HCT116 (cell line): ENCODE measurements at regions not wholly inside any gene's neighbourhood (a gene's known extent, or its start where the extent isn't known, plus 50 kb on each side); places are given as distances from the start of the nearest gene placed in this dataset.

ENCODE experiments used
- ATAC-seq: fragments of 200-7000 bp; cut with Tn5 transposase; 2 replicates; pipeline ENCODE4 v1.9.1; 2020; ENCODE audit warnings: mild to moderate bottlenecking, moderate library complexity
- BruUV-seq: library from RNA; stranded (reverse); fragments of 400-500 nt; replicated peaks from 2 replicates; lab custom pipeline; 2021; lab: Mats Ljungman, UMichigan
- CTCF ChIA-PET: fragments of 300-600 bp; sonication (Branson Sonifier 250); formaldehyde crosslinking; loops from one replicate; lab custom pipeline; 2021; ENCODE audit warnings: antibody characterized with exemption; lab: Charles Lee
- POLR2A ChIA-PET: fragments of 300-600, 350-600 bp; sonication (Branson Sonifier 250); formaldehyde crosslinking; loops from one replicate; lab custom pipeline; 2021; ENCODE audit warnings: antibody characterized with exemption; lab: Charles Lee
- RAD21 ChIA-PET, 2 experiments: fragments of 300-600 bp; sonication (Branson Sonifier 250); formaldehyde crosslinking; loops; one replicate each; lab custom pipeline; 2023; ENCODE audit warnings: low total read pairs in 2 of 2; ENCODE audit not compliant: uncharacterized antibody in 2 of 2, unreplicated experiment in 2 of 2, low non-redundant PET in 1 of 2; lab: Charles Lee
- DNase-seq: peaks from one replicate; pipeline ENCODE4 v3.0.0-alpha.2; 2010; ENCODE audit warnings: low read depth, low spot score
- H2AFZ ChIP-seq: fragments of 200-600 bp; shearing (Covaris generic), sonication (generic); 2 replicates; pipeline ENCODE4 v1.6.1; 2017; ENCODE audit warnings: low read depth, mixed run types, mixed read lengths, antibody characterized with exemption, low read length; ENCODE audit not compliant: poor library complexity, severe bottlenecking
- H3K27ac ChIP-seq: 2 replicates; pipeline ENCODE4 v1.5.1; 2012; ENCODE audit warnings: low read depth, low read length
- H3K27me3 ChIP-seq: fragments of 200-600 bp; sonication (generic); 2 replicates; pipeline ENCODE4 v1.6.1; 2016; ENCODE audit warnings: mixed run types, low read length, mixed read lengths; ENCODE audit not compliant: insufficient read depth
- H3K36me3 ChIP-seq, 2 experiments: fragments of 200-500 bp in 1 of 2; fragments of 200-600 bp in 1 of 2; sonication (Bioruptor generic) in 1 of 2; sonication (generic) in 1 of 2; 2 replicates each; pipeline versions ENCODE4 v1.5.1 to v1.6.1; 2014 to 2016; ENCODE audit warnings: low read length in 2 of 2, inconsistent platforms in 1 of 2, mixed read lengths in 1 of 2, mixed run types in 1 of 2; ENCODE audit not compliant: insufficient read depth in 2 of 2, control insufficient read depth in 1 of 2
- H3K4me1 ChIP-seq, 2 experiments: fragments of 200-600 bp in 1 of 2; sonication (generic) in 1 of 2; 2 replicates each; pipeline versions ENCODE4 v1.5.1 to v1.6.1; 2012 to 2017; ENCODE audit warnings: low read length in 2 of 2, inconsistent platforms in 1 of 2, mild to moderate bottlenecking in 1 of 2, mixed read lengths in 1 of 2, mixed run types in 1 of 2, moderate library complexity in 1 of 2; ENCODE audit not compliant: insufficient read depth in 2 of 2, control insufficient read depth in 1 of 2
- H3K4me2 ChIP-seq: fragments of 200-600 bp; sonication (generic); 2 replicates; pipeline ENCODE4 v1.6.1; 2017; ENCODE audit warnings: mixed run types, low read length, mixed read lengths
- H3K4me3 ChIP-seq, 2 experiments: fragments of 200-600 bp in 1 of 2; sonication (generic) in 1 of 2; replicated peaks in 1 of 2; 2 replicates each; pipeline ENCODE4 v1.5.1; 2011 to 2016; ENCODE audit warnings: low read length in 2 of 2, control low read depth in 1 of 2, low read depth in 1 of 2, mild to moderate bottlenecking in 1 of 2, mixed read lengths in 1 of 2, mixed run types in 1 of 2
- H3K79me2 ChIP-seq: fragments of 200-600 bp; sonication (generic); 2 replicates; pipeline ENCODE4 v1.6.1; 2017; ENCODE audit warnings: mild to moderate bottlenecking, mixed run types, low read length, moderate library complexity, mixed read lengths; ENCODE audit not compliant: insufficient read depth
- H3K9ac ChIP-seq: fragments of 200-600 bp; sonication (generic); 2 replicates; pipeline ENCODE4 v1.6.1; 2016; ENCODE audit warnings: low read length, mixed read lengths
- H3K9me2 ChIP-seq: fragments of 200-600 bp; sonication (generic), shearing (Covaris generic); 2 replicates; pipeline ENCODE4 v1.6.1; 2017; ENCODE audit warnings: mixed run types, mild to moderate bottlenecking, moderate library complexity; ENCODE audit not compliant: insufficient read depth
- H3K9me3 ChIP-seq, 2 experiments: fragments of 200-500 bp in 1 of 2; fragments of 200-600 bp in 1 of 2; sonication (Bioruptor generic) in 1 of 2; sonication (generic) in 1 of 2; 2 replicates each; pipeline ENCODE4 v1.6.1; 2014 to 2017; ENCODE audit warnings: low read length in 2 of 2, mixed read lengths in 2 of 2, inconsistent platforms in 1 of 2, low read depth in 1 of 2, mild to moderate bottlenecking in 1 of 2, mixed run types in 1 of 2, moderate library complexity in 1 of 2; ENCODE audit not compliant: control insufficient read depth in 1 of 2, insufficient read depth in 1 of 2
- H4K20me1 ChIP-seq: fragments of 200-600 bp; sonication (generic), shearing (Covaris generic); 2 replicates; pipeline ENCODE4 v1.6.1; 2017; ENCODE audit warnings: mixed run types, mild to moderate bottlenecking, moderate library complexity; ENCODE audit not compliant: insufficient read depth
- ATF3 ChIP-seq: IDR thresholded peaks from 2 replicates; pipeline ENCODE4 v1.6.1; 2012
- CBX3 ChIP-seq: IDR thresholded peaks from 2 replicates; pipeline ENCODE4 v1.6.1; 2012; ENCODE audit warnings: low read depth
- CTCF ChIP-seq, 3 experiments: fragments of 200-600 bp in 1 of 3; sonication (generic) in 1 of 3; IDR thresholded peaks in 2 of 3; conservative IDR thresholded peaks in 1 of 3; 2 replicates each; pipeline ENCODE4 v1.5.1; 2012 to 2017; ENCODE audit warnings: low read depth in 2 of 3, low read length in 2 of 3, antibody characterized with exemption in 1 of 3, borderline replicate concordance in 1 of 3, control low read depth in 1 of 3, mild to moderate bottlenecking in 1 of 3, mixed read lengths in 1 of 3, mixed run types in 1 of 3, moderate library complexity in 1 of 3; ENCODE audit not compliant: insufficient read depth in 1 of 3
- EGR1 ChIP-seq: IDR thresholded peaks from 2 replicates; pipeline ENCODE4 v1.6.1; 2012; ENCODE audit warnings: low read depth
- POLR2A ChIP-seq: IDR thresholded peaks from 2 replicates; pipeline ENCODE4 v1.7.0; 2011; ENCODE audit warnings: borderline replicate concordance; ENCODE audit not compliant: insufficient read depth, insufficient read length; ENCODE audit errors: extremely low read depth
- POLR2AphosphoS5 ChIP-seq: IDR thresholded peaks from 2 replicates; pipeline ENCODE4 v1.6.1; 2011; ENCODE audit warnings: mild to moderate bottlenecking, low read depth, low read length, moderate library complexity
- RAD21 ChIP-seq: IDR thresholded peaks from 2 replicates; pipeline ENCODE4 v1.6.1; 2012; ENCODE audit warnings: low read depth, mild to moderate bottlenecking
- REST ChIP-seq: IDR thresholded peaks from 2 replicates; pipeline ENCODE4 v1.6.1; 2012; ENCODE audit warnings: low read depth
- SRF ChIP-seq: IDR thresholded peaks from 2 replicates; pipeline ENCODE4 v1.6.1; 2012; ENCODE audit warnings: low read depth
- ZBTB33 ChIP-seq: IDR thresholded peaks from 2 replicates; pipeline ENCODE4 v1.6.1; 2011; ENCODE audit warnings: mild to moderate bottlenecking, low read length, moderate library complexity; ENCODE audit not compliant: insufficient replicate concordance; ENCODE audit errors: extremely low read depth
- ZNF274 ChIP-seq: fragments of 200-500 bp; sonication (Bioruptor generic); IDR thresholded peaks from 2 replicates; pipeline ENCODE4 v1.6.1; 2014; ENCODE audit warnings: mild to moderate bottlenecking, low read depth, low read length, inconsistent platforms
- intact Hi-C: fragments of 100-400 bp; cut with micrococcal nuclease; formaldehyde crosslinking; loops from 2 replicates; pipeline ENCODE4 v1.10.0; 2022

- H3K27me3 ChIP-seq: no peaks in the 10 kb centered on the region
- POLR2A ChIA-PET: no interaction called here
- intact Hi-C loops: no loop called here
- no peak overlapping the region for H3K27ac ChIP-seq
- ATAC-seq: no peak
- TF ChIP-seq CBX3 (no peak), ZNF274 (no peak), EGR1 (no peak), POLR2A (no peak), SRF (no peak), ZBTB33 (no peak), POLR2AphosphoS5 (no peak), REST (no peak), RAD21 (no peak), ATF3 (no peak), CTCF (IDR thresholded peaks at IDR 0.05 in 2 of 3, conservative IDR thresholded peaks at IDR 0.05 in 1 of 3; ENCODE audit: borderline replicate concordance in 1 of 3, insufficient read depth in 1 of 3, low read depth in 2 of 3, low read length in 2 of 3) (no peak)
- TF ChIP-seq, all 23 proteins: peak for 0
- Histone ChIP-seq H3K4me3 (no peak overlapping the region), H3K4me1 (peaks cover 0 to 4% of the 10 kb centered on the region in 2 experiments; a peak in 2 of 4 replicates), H3K36me3 (no peaks in the 10 kb centered on the region), H3K9me2 (no peaks in the 10 kb centered on the region), H2AFZ (no peak overlapping the region), H4K20me1 (no peaks in the 10 kb centered on the region), H3K9ac (no peak overlapping the region), H3K4me2 (no peak overlapping the region), H3K9me3 (no peaks in the 10 kb centered on the region), H3K79me2 (no peaks in the 10 kb centered on the region)
- no peak for DNase-seq
- BruUV-seq: no TSS peak
- RAD21 ChIA-PET: no interaction called here
- CTCF ChIA-PET: no interaction called here
Measured at GRCh38 chr2:215597577-215597976, 161.7 kb upstream of the FN1 start.
